ENCODE measurements at regions not wholly inside any gene's neighbourhood (a gene's known extent, or its start where the extent isn't known, plus 50 kb on each side); places are given as distances from the start of the nearest gene placed in this dataset.

DNA sequence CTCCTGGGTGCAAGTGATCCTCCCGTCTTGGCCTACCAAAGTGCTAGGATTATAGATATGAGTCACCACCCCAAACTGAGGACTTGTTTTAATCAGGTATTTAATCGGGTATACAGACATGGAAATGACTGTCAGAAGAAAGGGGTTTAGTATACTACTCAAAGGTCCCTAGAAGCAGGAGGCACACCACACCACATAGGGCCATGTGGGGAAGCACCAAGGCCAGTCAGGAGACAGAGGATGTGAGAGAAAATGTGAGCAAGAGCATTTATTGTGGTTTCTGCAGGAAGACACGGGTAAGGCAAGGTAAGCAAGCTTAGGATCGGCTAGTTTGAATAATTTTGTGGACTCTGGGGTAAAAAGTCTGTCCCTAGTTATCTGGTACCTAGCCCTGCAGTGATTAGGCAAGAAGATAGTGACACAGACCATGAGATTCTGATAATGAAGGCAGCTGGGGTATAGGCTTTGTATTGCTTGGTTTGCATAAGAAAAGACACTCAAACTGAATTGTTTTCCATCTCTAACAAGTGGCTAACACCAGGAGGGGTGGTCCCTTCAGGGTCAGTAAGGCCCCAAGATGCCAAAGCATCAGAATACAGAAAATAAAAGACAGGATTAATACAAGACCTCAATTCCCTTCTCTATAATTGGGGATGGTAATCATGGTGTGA is 408.8 kb upstream of the F9 start:
- ChIA-PET CTCF (no interaction called here), POLR2A (no interaction called here)
- H3K4me3 ChIP-seq (ENCODE audit: low read depth, low read length): no peak overlapping the region
- no peak for TF ChIP-seq CTCF (IDR thresholded peaks at IDR 0.05; ENCODE audit: insufficient read depth, low read length, missing control alignments)
- no peak for DNase-seq (ENCODE audit: low read depth, low spot score)

DNA sequence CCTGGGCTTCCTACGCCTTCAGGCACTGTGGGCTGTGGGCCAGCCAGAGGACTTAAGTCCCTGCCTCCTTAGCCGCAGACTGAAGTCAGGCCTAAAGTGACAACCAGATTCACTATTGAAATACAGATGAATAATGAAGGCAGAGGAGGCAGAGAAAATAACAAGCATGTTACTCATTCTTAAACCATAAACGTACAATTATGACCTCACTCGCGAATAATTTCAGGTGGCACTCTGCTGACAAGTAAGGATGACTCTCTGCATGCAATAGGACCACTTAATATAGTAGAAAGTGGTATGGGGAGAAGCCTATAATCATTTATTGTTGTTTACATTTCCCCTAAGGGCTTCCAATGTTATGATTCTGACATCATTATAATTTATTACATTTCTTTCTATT is 409.2 kb upstream of the FGF13 start:
- CTCF ChIA-PET: no interaction called here

DNA sequence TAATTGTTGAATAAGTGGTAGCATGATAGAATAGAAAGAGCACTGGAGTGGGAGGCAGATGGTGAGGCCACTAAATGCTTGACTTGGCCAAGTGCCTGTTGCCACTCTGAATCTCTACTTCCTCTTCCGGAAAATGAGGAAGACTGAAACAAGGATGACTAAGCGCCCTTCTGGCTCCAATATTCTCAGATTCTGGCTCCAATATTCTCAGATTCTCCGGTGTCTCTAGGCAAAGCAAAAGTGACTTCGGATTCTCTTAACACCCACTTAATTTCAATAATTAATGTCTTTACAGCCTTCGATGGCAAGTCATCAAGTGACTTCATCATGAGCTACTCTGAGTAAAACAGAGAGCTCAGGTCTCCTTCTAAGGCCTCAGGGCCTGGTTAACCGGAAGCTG is 402.2 kb upstream of the FGF13 start:
- POLR2A ChIA-PET: no interaction called here
- CTCF ChIA-PET: no interaction called here

More for the DNA sequence above, 409.2 kb upstream of the FGF13 start:
- H3K4me3 ChIP-seq (ENCODE audit: low read depth, low read length): no peak overlapping the region
- POLR2A ChIA-PET: no interaction called here
- no peak for DNase-seq (ENCODE audit: low read depth, low spot score)
- no peak for TF ChIP-seq CTCF (IDR thresholded peaks at IDR 0.05; ENCODE audit: insufficient read depth, low read length, missing control alignments)

GRCh38 chrX:139112432-139112831 is 400.9 kb upstream of the FGF13 start:
- no peak overlapping the region for H3K4me3 ChIP-seq (ENCODE audit: low read depth, low read length)
- ChIA-PET POLR2A (no interaction called here), CTCF (no interaction called here)
- no peak for TF ChIP-seq CTCF (IDR thresholded peaks at IDR 0.05; ENCODE audit: insufficient read depth, low read length, missing control alignments)
- DNase-seq (ENCODE audit: low read depth, low spot score): no peak

More for the DNA sequence above, 402.2 kb upstream of the FGF13 start:
- H3K4me3 ChIP-seq (ENCODE audit: low read depth, low read length): no peak overlapping the region
- DNase-seq (ENCODE audit: low read depth, low spot score): no peak
- no peak for TF ChIP-seq CTCF (IDR thresholded peaks at IDR 0.05; ENCODE audit: insufficient read depth, low read length, missing control alignments)

DNA sequence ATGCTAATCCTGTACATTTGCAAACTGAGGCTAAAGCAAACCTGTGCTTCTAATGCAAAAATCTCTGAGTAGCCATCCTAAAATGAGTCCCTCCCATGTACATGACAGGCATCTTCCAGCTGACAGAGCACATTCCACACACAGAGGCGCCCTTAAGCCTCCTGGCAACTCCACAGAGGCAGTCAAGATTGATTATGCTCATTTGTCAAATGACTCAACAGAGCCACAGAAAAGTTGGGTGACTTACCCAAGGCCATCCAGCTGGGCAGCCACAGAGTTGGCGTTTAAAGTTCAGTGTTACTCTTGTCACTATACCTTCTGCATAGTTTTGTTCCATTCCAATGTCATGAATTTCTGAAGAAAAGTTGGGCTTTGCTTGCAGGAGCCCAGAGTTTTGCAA is 394.6 kb upstream of the FGF13 start:
- ChIA-PET POLR2A (no interaction called here), CTCF (no interaction called here)
- no peak for TF ChIP-seq CTCF (IDR thresholded peaks at IDR 0.05; ENCODE audit: insufficient read depth, low read length, missing control alignments)
- DNase-seq (ENCODE audit: low read depth, low spot score): no peak
- H3K4me3 ChIP-seq (ENCODE audit: low read depth, low read length): no peak overlapping the region

GRCh38 chrX:139094671-139095592 is 383.4 kb upstream of the FGF13 start:
- POLR2A ChIA-PET: no interaction called here
- TF ChIP-seq CTCF (IDR thresholded peaks at IDR 0.05; ENCODE audit: insufficient read depth, low read length, missing control alignments): no peak
- no peak overlapping the region for H3K4me3 ChIP-seq (ENCODE audit: low read depth, low read length)
- CTCF ChIA-PET: no interaction called here
- DNase-seq (ENCODE audit: low read depth, low spot score): no peak
